ENCODE measurements at regions not wholly inside any gene's neighbourhood (a gene's known extent, or its start where the extent isn't known, plus 50 kb on each side); places are given as distances from the start of the nearest gene placed in this dataset.
"Not testable (repeated sequence)": the region's sequence is repeated elsewhere in the genome, so short reads cannot be mapped to it uniquely, and the experiment has no call there.

DNA sequence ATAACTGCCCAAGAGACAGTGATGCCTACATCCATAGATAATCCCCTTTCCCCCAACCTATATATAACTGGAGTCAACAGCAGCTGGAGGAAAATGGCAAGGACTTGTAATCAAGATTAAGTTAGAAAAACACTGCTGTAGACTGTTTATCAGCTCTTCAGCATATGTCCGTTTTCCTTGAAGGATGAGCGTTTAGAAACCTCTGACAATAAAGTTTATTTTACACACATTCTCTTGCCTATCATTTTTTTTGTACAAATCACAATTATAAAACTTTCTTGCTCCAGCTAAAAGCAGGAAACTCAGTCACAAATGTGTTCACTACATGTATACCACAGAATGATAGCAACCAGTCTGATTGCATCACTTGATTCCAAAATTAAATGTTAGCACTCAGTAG, 50.8 kb downstream of the PPIAL4G start:
- not testable (repeated sequence) for H3K27ac ChIP-seq

DNA sequence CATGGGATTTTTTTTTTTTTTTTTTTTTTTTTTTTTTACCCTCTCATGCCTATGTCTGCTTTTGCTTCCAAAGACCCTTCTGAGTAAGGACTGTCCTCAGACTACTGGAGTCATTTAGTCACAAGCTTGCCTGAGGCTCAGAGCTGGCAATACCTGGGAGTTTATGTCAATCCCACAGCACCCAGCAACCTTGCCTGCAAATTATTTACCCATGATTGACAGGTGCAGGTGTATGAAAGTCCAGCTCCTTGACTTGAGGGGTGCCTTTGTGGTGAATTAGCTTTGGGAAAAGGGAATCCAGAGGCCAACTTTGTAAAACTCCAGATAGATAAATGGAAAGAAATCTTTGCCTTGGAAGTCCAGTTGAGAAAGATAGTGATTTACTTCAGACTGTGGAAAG, 53.2 kb downstream of the PPIAL4G start:
- not testable (repeated sequence) for H3K27ac ChIP-seq

DNA sequence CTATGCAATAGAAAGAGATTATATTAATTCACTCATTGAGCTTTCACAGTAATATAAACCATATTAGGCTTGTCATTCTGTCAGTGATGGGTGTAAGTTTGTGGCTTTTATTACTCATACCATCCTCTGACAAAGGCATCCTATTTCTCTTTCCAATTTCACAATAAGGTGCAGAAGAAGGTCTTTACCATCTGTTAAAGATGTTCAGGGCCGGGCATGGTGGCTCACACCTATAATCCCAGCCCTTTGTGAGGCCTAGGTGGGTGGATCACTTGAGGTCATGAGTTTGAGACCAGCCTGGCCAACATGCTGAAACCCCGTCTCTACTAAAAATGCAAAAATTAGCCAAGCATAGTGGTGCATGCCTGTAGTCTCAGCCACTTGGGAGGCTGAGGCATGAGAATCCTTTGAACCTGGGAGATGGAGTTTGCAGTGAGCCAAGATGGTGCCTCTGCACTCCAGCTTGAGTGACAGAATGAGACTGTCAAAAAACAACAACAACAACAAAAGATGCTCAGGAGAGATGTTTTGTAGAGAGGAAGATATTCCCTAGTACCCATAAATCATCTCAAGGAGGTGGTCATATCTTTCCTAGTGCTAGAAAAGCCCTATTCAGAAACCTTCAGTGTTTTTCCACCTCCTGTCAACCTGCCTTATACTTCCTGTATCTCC, 56.0 kb downstream of the PPIAL4G start:
- H3K27ac ChIP-seq = not testable (repeated sequence)

DNA sequence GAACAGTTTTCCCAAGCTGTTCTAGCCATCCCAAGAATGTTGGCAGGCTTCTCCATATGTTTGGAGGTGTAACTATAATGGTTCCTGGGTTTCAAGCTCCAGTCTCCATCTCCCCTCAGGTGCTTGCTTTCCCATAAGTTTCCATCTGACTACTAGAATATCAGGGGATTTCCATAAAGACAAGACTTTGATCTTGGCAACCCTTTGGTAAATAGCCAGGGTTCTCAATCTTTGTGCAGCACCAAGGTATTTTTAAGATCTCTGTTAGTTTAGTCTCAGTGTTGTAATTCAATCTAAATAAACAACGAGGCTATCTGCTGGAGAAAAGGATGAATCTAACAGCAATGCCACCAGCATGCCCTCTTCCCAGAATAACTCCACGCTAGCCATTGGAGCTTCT, 56.7 kb downstream of the PPIAL4G start:
- not testable (repeated sequence) for H3K27ac ChIP-seq

DNA sequence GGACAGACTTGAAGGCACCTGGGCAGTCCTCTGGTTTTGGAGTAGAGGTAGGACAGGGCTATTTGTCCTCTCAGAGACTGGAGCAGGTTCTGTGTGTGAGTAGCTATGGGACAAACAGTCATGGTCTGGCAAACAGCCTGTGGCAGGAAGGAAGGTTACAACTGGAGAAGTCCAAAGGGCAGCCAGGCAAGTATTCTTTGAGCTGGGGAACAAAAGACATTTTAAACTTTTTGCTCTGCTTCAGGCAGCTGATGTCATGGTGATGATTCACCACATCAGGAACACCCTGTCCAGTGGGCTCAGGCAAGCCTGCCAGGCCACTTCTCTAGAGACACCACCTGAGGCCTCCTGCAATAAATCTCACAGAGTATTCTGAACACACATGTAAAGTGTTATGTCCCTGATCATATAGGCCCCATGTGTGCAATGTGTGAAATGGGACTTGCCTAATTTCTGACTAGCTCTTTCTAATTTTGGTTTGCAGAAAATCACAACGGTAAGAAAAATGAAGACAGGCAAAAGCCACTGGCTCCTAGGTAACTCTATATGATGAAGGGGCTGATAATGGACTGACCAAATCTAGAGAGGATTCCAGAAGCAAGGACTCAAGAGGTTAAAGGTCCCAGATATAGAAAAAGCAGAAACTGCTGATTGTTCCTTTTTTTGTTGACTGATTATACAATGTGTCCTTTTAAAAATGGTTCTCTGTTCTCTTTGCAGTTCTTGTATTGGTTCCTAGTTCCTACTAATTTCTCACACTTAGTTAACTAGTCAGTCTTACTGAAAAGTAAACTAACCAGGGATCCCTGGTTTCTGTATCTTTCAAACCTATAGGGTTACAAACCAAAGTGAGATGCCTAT, 58.7 kb downstream of the PPIAL4G start:
- not testable (repeated sequence) for H3K27ac ChIP-seq

DNA sequence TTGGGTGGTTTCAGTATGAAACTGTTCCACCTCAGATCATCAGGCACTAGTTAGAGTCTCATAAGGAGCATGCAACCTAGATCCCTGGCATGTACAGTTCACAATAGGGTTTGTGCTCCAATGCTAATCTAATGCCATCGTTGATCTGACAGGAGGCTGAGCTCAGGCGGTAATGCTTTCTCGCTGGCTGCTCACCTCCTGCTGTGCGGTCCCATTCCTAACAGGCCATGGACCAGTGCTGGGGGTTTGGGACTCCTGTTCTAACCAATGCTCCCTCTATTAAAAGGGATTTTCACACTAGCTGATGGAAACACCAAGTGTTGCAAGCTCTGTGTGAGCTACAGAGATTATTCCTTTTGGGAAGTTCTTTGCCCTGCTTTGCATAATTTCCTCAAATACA, 60.2 kb downstream of the PPIAL4G start:
- H3K27ac ChIP-seq = not testable (repeated sequence)

DNA sequence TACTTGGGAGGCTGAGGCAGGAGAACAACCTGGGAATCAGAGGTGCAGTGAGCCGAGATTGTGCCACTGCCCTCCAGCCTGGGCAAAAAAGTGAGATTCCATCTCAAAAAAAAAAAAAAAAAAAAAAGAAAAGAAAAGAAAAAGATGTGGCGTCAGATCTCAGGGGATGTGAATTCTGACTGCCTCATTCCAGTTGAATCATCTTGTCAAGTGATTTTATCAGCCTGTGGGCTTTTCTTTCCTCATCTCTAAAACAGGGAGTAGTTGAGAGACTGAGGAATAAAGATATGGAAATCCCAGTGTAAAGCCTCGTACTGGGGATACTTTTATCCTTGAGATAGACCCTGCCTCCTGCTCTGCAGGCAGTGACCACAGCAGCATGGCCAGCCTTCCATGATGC, 65.9 kb downstream of the PPIAL4G start:
- not testable (repeated sequence) for H3K27ac ChIP-seq

DNA sequence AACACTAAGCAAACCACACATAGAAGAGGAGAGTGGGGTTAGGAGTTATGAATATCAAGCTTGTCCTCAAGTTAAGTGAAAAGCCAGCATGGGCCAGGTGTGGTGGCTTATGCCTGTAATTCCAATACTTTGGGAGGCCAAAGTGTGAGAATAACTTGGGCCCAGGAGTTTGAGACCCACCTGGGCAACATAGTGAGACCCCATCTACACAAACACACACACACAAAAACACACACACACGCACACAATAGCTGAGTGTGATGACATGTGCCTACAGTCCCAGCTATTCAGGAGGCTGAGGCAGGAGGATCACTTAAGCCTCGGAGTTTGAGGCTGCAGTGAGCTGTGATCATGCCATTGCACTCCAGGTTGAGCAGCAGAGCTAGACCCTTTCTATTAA, 69.7 kb downstream of the PPIAL4G start:
- H3K27ac ChIP-seq = not testable (repeated sequence)

DNA sequence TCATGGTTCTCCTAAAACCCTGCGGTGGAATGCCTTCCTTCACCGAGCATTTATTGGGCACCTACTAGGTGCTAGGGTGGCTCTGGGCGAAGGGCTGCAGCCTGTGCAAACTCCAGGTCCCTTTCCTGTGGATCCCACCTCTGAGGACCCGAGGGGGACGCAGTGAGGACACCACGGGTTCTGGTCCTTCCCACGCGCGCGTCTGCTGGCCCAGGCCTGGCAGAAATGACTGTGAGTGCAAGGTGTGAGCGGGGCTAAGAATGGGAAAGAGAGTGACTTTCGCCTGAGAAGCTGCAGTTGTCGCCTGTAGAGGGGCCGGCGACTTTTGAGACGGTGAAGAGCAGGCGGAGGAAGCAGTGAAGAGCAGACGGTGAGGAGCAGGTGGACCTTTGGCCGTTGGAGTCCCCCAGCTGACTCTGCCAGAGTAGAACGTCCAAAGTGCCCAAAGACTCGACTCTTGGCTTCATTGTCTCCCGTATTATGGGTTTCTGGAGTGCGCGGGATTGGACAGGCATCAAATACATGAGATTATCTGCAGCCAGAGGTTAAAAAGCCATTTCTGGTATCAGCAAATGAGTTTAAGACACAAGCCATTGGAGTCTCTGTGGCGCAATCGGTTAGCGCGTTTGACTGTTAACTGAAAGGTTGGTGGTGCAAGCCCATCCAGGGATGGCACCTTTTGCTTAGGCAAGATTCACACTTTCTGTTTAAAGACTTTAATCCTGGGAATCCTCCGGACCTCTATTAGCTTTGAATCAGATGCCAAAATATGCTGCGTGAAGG, 78.1 kb downstream of the PPIAL4G start:
- not testable (repeated sequence) for H3K27ac ChIP-seq

DNA sequence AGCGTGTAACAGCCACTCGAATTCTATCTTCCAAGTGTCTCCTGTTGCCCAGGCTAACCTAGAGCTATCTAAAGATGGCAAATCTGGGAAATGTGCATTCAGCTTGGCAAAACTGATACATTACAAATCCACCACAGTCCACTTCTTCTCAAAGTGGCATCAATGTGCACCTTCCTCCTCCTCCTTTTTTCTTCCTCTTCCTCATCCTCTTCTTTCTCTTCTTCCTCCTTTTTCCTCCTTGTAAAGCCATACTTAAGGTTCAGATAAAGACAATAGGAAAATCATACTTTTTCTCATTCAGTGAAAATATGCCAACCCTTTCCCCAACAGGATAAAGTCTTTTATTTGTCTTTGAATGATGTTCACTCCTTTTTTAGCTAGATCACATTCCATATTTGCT, 79.2 kb downstream of the PPIAL4G start:
- not testable (repeated sequence) for H3K27ac ChIP-seq

DNA sequence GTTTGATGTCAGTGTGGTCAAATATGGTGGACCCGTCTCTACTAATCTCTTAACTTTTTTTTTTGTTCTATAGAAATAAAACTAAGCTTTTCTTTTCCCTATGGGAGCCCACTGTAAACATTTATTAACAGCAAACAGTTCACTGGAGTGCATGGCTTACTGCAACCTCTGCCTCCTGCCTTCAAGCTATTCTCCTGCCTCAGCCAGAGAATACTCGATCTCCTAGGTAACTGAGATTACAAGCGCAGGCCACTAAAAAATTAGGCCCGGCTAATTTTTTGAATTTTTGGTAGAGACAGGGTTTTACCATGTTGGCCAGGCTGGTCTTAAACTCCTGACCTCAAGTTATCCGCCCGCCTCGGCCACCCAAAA, 80.0 kb downstream of the PPIAL4G start:
- H3K27ac ChIP-seq = not testable (repeated sequence)

DNA sequence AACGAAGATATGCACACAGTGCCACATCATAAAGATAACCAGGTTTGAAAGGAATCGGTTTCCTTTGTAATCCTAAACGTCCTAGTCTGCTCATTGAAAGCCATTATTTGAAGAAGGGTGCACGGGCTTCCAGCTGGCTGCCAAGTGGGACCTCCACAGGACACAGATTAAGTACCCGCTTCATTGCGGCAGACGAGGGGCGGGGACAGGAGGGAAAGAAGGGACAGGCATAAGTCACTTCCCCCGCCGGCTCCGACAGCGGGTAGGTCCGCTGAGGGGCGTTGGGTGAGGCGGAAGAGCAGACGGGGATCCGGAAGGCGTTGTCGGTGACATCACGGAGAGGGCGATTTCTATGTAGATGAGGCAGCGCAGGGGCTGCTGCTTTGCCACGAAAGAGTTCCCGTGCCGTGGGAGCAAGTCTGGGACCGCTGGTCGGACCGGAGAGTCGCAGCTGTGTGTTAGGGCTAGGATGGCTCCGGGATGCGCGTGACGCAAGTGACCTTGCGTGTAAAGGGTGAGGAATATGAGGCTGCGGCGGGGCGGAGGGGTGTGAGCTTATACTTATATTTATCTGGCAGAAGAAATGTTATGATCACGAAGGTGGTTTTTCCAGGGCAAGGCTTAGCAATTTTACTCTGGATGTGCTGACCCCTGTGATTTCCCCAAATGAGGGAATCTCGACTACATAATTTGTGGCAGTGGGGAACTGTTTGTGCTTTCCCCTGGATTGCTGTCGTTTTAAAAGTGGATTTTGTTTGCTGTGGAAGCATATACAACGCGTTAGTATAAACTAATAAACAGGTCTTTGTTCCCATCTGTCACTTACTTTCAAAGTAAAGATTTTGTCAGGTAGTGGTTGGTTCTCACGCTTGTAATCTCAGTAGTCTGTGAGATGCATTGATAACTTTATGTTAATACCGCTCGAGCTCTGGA, 80.7 kb downstream of the PPIAL4G start:
- H3K27ac ChIP-seq = not testable (repeated sequence)

DNA sequence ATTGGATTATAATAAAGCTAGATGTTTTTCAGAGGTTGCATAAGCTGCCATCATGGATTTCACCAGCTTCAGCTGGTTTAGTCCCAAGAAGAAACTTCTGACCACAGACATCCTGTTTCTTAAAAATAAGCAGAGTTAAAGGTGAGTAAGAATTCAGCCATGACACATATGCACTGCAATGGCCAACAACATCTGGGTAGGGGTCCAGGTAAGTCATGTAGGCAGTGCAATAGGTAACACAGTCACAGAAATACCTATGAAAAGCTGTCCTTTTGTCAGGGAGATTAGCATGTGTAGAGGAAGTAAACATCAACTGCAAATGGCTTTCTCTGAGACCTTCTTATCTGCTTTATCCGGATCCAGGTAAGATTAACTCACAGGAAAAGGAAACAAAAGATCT, 85.6 kb downstream of the PPIAL4G start:
- not testable (repeated sequence) for H3K27ac ChIP-seq

DNA sequence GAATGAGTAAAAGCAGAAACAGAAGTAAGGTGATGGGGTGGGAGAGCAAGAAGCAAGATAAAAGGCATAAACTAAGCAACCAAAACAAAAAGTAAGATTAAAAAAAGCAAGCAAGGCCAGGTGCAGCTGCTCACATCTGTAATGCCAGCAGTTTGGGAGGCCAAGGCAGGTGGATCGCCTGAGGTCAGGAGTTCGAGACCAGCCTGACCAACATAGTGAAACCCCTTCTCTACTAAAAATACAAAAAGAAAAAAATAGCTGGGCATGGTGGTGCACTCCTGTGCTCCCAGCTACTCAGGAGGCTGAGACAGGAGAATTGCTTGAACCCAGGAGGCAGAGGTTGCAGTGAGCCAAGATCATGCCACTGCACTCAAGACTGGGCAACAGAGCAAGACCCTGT, 90.6 kb downstream of the PPIAL4G start:
- not testable (repeated sequence) for H3K27ac ChIP-seq

DNA sequence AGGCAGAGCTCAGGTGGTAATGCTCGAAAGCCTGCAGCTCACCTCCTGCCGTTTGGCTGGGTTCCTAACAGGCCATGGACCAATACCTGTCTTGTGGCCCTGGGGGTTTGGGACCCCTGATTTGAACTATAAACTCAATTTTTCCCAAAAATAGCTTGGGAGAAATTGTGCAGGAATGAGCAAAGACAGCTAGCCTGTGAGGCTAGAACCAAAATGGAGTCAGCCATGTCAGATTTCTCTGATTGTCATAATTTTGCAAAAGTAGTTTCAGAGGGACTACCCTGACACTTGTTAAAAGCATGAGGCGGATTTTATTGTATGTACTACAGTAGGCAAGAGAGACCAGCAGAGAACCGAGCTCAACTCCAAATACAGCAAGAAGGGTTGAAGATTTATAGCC, 91.8 kb downstream of the PPIAL4G start:
- H3K27ac ChIP-seq = not testable (repeated sequence)

DNA sequence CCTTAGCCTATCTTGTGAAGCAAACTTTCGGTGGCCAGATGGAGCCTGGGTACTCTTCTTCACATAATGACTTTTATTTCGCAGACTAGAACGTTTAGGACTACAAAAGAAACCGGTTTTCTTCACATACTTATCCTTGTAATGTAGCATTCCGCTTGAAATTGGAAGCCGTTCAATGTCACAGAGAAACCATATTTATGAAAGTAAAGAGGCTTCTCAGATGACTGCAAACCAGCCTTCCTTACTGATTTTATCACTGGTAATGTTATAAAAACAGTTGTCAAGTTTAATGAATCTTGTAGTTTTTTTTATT, 94.1 kb downstream of the PPIAL4G start:
- TF ChIP-seq ZFX (IDR thresholded peaks at IDR 0.05) = no peak
- TF ChIP-seq, protein P1, sequence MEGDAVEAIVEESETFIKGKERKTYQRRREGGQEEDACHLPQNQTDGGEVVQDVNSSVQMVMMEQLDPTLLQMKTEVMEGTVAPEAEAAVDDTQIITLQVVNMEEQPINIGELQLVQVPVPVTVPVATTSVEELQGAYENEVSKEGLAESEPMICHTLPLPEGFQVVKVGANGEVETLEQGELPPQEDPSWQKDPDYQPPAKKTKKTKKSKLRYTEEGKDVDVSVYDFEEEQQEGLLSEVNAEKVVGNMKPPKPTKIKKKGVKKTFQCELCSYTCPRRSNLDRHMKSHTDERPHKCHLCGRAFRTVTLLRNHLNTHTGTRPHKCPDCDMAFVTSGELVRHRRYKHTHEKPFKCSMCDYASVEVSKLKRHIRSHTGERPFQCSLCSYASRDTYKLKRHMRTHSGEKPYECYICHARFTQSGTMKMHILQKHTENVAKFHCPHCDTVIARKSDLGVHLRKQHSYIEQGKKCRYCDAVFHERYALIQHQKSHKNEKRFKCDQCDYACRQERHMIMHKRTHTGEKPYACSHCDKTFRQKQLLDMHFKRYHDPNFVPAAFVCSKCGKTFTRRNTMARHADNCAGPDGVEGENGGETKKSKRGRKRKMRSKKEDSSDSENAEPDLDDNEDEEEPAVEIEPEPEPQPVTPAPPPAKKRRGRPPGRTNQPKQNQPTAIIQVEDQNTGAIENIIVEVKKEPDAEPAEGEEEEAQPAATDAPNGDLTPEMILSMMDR (conservative IDR thresholded peaks at IDR 0.05) = no peak
- peak overlapping the region; percentile 85 for H3K27ac ChIP-seq

All from C4-2B (cell line).